ENCODE measurements at regions not wholly inside any gene's neighbourhood (a gene's known extent, or its start where the extent isn't known, plus 50 kb on each side); places are given as distances from the start of the nearest gene placed in this dataset.

DNA sequence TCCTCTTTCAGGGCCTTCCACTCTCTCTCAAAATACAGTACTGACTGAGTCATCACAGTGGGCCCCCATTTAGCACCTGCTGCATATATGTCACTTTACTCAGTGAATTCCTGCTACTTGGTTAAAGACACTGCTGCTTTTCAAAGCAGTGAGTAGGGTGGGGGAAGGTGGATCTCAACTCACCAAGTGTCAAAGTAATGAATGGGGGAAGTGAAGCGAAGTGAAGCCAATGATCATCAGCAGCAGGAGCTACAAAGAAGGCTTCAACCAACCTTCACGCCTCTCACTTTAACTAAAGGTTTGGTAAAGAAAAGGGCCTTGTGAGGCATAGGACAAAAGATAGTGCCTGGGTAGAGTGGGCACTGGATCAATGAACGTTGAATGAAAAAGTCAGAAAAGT is 424.1 kb downstream of the SMARCA1 start:
- TF ChIP-seq, protein P1, sequence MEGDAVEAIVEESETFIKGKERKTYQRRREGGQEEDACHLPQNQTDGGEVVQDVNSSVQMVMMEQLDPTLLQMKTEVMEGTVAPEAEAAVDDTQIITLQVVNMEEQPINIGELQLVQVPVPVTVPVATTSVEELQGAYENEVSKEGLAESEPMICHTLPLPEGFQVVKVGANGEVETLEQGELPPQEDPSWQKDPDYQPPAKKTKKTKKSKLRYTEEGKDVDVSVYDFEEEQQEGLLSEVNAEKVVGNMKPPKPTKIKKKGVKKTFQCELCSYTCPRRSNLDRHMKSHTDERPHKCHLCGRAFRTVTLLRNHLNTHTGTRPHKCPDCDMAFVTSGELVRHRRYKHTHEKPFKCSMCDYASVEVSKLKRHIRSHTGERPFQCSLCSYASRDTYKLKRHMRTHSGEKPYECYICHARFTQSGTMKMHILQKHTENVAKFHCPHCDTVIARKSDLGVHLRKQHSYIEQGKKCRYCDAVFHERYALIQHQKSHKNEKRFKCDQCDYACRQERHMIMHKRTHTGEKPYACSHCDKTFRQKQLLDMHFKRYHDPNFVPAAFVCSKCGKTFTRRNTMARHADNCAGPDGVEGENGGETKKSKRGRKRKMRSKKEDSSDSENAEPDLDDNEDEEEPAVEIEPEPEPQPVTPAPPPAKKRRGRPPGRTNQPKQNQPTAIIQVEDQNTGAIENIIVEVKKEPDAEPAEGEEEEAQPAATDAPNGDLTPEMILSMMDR (IDR thresholded peaks at IDR 0.05) = no peak
- no peak for TF ChIP-seq POLR2AphosphoS5 (IDR thresholded peaks at IDR 0.05)
